PC-9 (cell line): ENCODE measurements at regions not wholly inside any gene's neighbourhood (a gene's known extent, or its start where the extent isn't known, plus 50 kb on each side); places are given as distances from the start of the nearest gene placed in this dataset.

ENCODE experiments used
- BruUV-seq: library from RNA; stranded (reverse); fragments of 400-500 nt; replicated peaks from 2 replicates; lab custom pipeline; 2021; lab: Mats Ljungman, UMichigan
- CTCF ChIA-PET: fragments of 300-600 bp; sonication (Branson Sonifier 250); formaldehyde crosslinking; loops from one replicate; lab custom pipeline; 2022; ENCODE audit warnings: antibody characterized with exemption; lab: Charles Lee
- POLR2A ChIA-PET: fragments of 300-600 bp; sonication (Branson Sonifier 250); formaldehyde crosslinking; loops from one replicate; lab custom pipeline; 2022; ENCODE audit warnings: antibody characterized with exemption; ENCODE audit not compliant: unreplicated experiment; lab: Charles Lee
- DNase-seq, 2 experiments: peaks; one replicate each; pipeline versions ENCODE4 v3.0.0 to v3.0.0-alpha.2; 2015 to 2022; ENCODE audit warnings: mixed read lengths in 1 of 2
- H2AFZ ChIP-seq: fragments of 200-600 bp; sonication (generic); 2 replicates; pipeline ENCODE4 v1.8.1; 2017; ENCODE audit warnings: antibody characterized with exemption
- H3F3A ChIP-seq: fragments of 200-600 bp; sonication (generic); 2 replicates; pipeline ENCODE4 v1.8.1; 2017; ENCODE audit warnings: antibody characterized with exemption, mild to moderate bottlenecking, low read depth; ENCODE audit not compliant: insufficient read depth
- H3K27ac ChIP-seq: fragments of 200-600 bp; sonication (generic); 2 replicates; pipeline ENCODE4 v1.6.1; 2016; ENCODE audit warnings: mixed run types
- H3K27me3 ChIP-seq: fragments of 200-600 bp; sonication (generic); 2 replicates; pipeline ENCODE4 v1.6.1; 2016; ENCODE audit warnings: low read depth, mixed run types; ENCODE audit not compliant: insufficient read depth
- H3K36me3 ChIP-seq: fragments of 200-600 bp; sonication (generic); 2 replicates; pipeline ENCODE4 v1.6.1; 2016; ENCODE audit warnings: low read depth, mixed run types
- H3K4me1 ChIP-seq: fragments of 200-600 bp; sonication (generic); replicated peaks from 2 replicates; pipeline ENCODE4 v1.6.1; 2016; ENCODE audit warnings: mixed run types; ENCODE audit not compliant: insufficient read depth
- H3K4me2 ChIP-seq: fragments of 200-600 bp; sonication (generic); 2 replicates; pipeline ENCODE4 v1.6.1; 2017; ENCODE audit warnings: mixed run types
- H3K4me3 ChIP-seq: fragments of 200-600 bp; sonication (generic); 2 replicates; pipeline ENCODE4 v1.6.1; 2016; ENCODE audit warnings: mixed run types
- H3K79me2 ChIP-seq: fragments of 200-600 bp; sonication (generic); 2 replicates; pipeline ENCODE4 v1.6.1; 2017; ENCODE audit warnings: low read depth, mixed run types
- H3K9me2 ChIP-seq: fragments of 200-600 bp; sonication (generic); 2 replicates; pipeline ENCODE4 v1.8.1; 2017; ENCODE audit warnings: mild to moderate bottlenecking; ENCODE audit not compliant: insufficient read depth
- H3K9me3 ChIP-seq: fragments of 200-600 bp; sonication (generic); 2 replicates; pipeline ENCODE4 v1.8.1; 2016; ENCODE audit warnings: low read depth; ENCODE audit not compliant: insufficient read depth
- H4K20me1 ChIP-seq: fragments of 200-600 bp; sonication (generic); 2 replicates; pipeline ENCODE4 v1.8.1; 2017; ENCODE audit not compliant: insufficient read depth
- EZH2 ChIP-seq: fragments of 200-600 bp; sonication (generic); IDR thresholded peaks from 2 replicates; pipeline ENCODE4 v1.8.0; 2017; ENCODE audit warnings: antibody characterized with exemption, low read depth
- intact Hi-C: fragments of 100-400 bp; cut with micrococcal nuclease; formaldehyde crosslinking; loops from one replicate; pipeline ENCODE4 v1.10.0; 2022; ENCODE audit not compliant: unreplicated experiment
- TF ChIP-seq, protein P1 (sequence below): fragments of 200-600 bp; sonication (generic); conservative IDR thresholded peaks from 2 replicates; pipeline ENCODE4 v1.6.1; 2017; ENCODE audit warnings: mixed run types, antibody characterized with exemption, mild to moderate bottlenecking, moderate library complexity

DNA sequence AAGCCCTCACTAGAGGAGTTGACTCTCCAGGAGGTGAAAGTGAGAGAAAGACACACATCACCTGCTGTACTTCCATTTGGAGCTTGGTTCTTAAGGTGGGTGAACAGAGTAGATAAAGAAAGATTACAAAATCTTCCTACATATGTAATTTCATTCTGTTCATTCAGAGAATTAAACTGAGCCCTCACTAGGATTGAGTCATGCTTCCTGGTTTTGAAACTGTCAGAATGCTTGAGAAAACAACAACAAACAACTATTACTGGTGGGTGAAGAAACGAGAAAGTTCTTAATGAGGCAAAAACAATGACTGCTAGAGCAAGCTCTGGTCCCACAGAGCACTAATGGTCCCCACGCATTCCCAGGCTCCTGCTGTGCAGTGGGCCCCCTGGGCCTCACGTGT lies 841.7 kb downstream of the VRK1 start:
- no peaks in the 10 kb centered on the region for H3F3A ChIP-seq
- H3K27ac ChIP-seq = no peak overlapping the region
- H3K4me3 ChIP-seq = no peak overlapping the region
- no peaks in the 10 kb centered on the region for H3K4me1 ChIP-seq
- CTCF ChIA-PET = no interaction called here
- H4K20me1 ChIP-seq = no peaks in the 10 kb centered on the region
- H3K27me3 ChIP-seq = peaks cover 5% of the 10 kb centered on the region; the same call in 1 of the 2 replicates
- POLR2A ChIA-PET = no interaction called here
- no peak overlapping the region for H2AFZ ChIP-seq
- H3K9me3 ChIP-seq = no peaks in the 10 kb centered on the region
- H3K4me2 ChIP-seq = no peak overlapping the region
- intact Hi-C loops = no loop called here
- no TSS peak for BruUV-seq
- H3K36me3 ChIP-seq = no peaks in the 10 kb centered on the region
- no peaks in the 10 kb centered on the region for H3K79me2 ChIP-seq
- no peak for TF ChIP-seq EZH2
- TF ChIP-seq, protein P1, sequence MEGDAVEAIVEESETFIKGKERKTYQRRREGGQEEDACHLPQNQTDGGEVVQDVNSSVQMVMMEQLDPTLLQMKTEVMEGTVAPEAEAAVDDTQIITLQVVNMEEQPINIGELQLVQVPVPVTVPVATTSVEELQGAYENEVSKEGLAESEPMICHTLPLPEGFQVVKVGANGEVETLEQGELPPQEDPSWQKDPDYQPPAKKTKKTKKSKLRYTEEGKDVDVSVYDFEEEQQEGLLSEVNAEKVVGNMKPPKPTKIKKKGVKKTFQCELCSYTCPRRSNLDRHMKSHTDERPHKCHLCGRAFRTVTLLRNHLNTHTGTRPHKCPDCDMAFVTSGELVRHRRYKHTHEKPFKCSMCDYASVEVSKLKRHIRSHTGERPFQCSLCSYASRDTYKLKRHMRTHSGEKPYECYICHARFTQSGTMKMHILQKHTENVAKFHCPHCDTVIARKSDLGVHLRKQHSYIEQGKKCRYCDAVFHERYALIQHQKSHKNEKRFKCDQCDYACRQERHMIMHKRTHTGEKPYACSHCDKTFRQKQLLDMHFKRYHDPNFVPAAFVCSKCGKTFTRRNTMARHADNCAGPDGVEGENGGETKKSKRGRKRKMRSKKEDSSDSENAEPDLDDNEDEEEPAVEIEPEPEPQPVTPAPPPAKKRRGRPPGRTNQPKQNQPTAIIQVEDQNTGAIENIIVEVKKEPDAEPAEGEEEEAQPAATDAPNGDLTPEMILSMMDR = no peak
- H3K9me2 ChIP-seq = no peaks in the 10 kb centered on the region
- no peak for DNase-seq

DNA sequence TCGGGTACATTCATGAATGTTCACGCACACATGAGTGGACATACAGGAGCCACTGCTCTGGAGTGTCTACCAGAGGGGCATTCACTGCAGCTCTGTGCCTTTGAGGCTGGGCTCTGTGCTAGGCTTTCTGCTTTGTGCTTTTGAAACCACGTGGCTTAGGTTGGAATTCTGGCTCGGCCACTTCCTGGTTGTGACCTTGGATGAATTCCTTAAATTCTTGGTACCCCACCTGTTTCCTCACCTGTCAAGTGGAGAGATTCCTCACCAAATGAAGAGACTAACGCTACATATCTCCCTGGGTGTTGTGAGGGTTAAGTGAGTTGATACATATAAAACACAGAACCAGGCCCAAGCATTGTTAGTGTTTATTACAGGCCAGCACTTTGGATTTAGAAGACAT lies 842.8 kb downstream of the VRK1 start:
- Histone ChIP-seq H3K79me2 (no peaks in the 10 kb centered on the region), H3K4me1 (no peaks in the 10 kb centered on the region), H3K9me3 (no peaks in the 10 kb centered on the region), H4K20me1 (no peaks in the 10 kb centered on the region), H3K27ac (no peak overlapping the region), H3K4me2 (no peak overlapping the region), H3K9me2 (no peaks in the 10 kb centered on the region), H2AFZ (no peak overlapping the region), H3F3A (no peaks in the 10 kb centered on the region), H3K4me3 (no peak overlapping the region), H3K36me3 (no peaks in the 10 kb centered on the region), H3K27me3 (peaks cover 5% of the 10 kb centered on the region; the same call in 1 of the 2 replicates)
- ChIA-PET CTCF (no interaction called here), POLR2A (no interaction called here)
- intact Hi-C loops = no loop called here
- TF ChIP-seq, protein P1 = no peak
- no peak for TF ChIP-seq EZH2
- DNase-seq = no peak
- no TSS peak for BruUV-seq

DNA sequence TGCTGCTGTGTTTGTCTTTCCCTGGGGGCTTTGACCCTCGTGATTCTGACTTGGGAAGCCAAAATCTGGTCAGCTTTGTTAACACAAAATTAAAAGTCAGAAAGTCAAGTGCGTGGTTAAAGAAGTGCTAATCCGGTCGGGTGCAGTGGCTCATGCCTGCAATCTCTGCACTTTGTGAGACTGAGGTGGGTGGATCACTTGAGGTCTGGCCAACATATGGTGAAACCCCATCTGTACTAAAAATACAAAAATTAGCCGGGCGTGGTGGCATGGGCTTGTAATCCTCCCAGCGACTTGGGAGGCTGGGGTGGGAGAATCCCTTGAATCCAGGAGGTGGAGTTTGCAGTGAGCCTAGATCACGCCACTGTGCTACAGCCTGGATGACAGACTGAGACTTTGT lies 844.6 kb downstream of the VRK1 start:
- no peaks in the 10 kb centered on the region for H3F3A ChIP-seq
- no peak overlapping the region for H3K4me2 ChIP-seq
- H3K4me3 ChIP-seq = no peak overlapping the region
- H3K9me3 ChIP-seq = no peaks in the 10 kb centered on the region
- no peaks in the 10 kb centered on the region for H3K9me2 ChIP-seq
- no peaks in the 10 kb centered on the region for H3K36me3 ChIP-seq
- H2AFZ ChIP-seq = no peak overlapping the region
- H3K27me3 ChIP-seq = no peaks in the 10 kb centered on the region
- intact Hi-C loops = no loop called here
- no peaks in the 10 kb centered on the region for H3K79me2 ChIP-seq
- DNase-seq = no peak
- no peak overlapping the region for H3K27ac ChIP-seq
- no peak for TF ChIP-seq EZH2
- TF ChIP-seq, protein P1 = no peak
- CTCF ChIA-PET = no interaction called here
- H3K4me1 ChIP-seq = no peaks in the 10 kb centered on the region
- no TSS peak for BruUV-seq
- H4K20me1 ChIP-seq = no peaks in the 10 kb centered on the region
- POLR2A ChIA-PET = no interaction called here
